HCT116 (cell line): ENCODE measurements at regions not wholly inside any gene's neighbourhood (a gene's known extent, or its start where the extent isn't known, plus 50 kb on each side); places are given as distances from the start of the nearest gene placed in this dataset.

Experiments
- ATAC-seq: fragments of 200-7000 bp; cut with Tn5 transposase; 2 replicates; pipeline ENCODE4 v1.9.1; 2020; ENCODE audit warnings: mild to moderate bottlenecking, moderate library complexity
- BruUV-seq: library from RNA; stranded (reverse); fragments of 400-500 nt; replicated peaks from 2 replicates; lab custom pipeline; 2021; lab: Mats Ljungman, UMichigan
- CTCF ChIA-PET: fragments of 300-600 bp; sonication (Branson Sonifier 250); formaldehyde crosslinking; loops from one replicate; lab custom pipeline; 2021; ENCODE audit warnings: antibody characterized with exemption; lab: Charles Lee
- POLR2A ChIA-PET: fragments of 300-600, 350-600 bp; sonication (Branson Sonifier 250); formaldehyde crosslinking; loops from one replicate; lab custom pipeline; 2021; ENCODE audit warnings: antibody characterized with exemption; lab: Charles Lee
- RAD21 ChIA-PET, 2 experiments: fragments of 300-600 bp; sonication (Branson Sonifier 250); formaldehyde crosslinking; loops; one replicate each; lab custom pipeline; 2023; ENCODE audit warnings: low total read pairs in 2 of 2; ENCODE audit not compliant: uncharacterized antibody in 2 of 2, unreplicated experiment in 2 of 2, low non-redundant PET in 1 of 2; lab: Charles Lee
- DNase-seq: peaks from one replicate; pipeline ENCODE4 v3.0.0-alpha.2; 2010; ENCODE audit warnings: low read depth, low spot score
- H2AFZ ChIP-seq: fragments of 200-600 bp; shearing (Covaris generic), sonication (generic); 2 replicates; pipeline ENCODE4 v1.6.1; 2017; ENCODE audit warnings: low read depth, mixed run types, mixed read lengths, antibody characterized with exemption, low read length; ENCODE audit not compliant: poor library complexity, severe bottlenecking
- H3K27ac ChIP-seq: 2 replicates; pipeline ENCODE4 v1.5.1; 2012; ENCODE audit warnings: low read depth, low read length
- H3K27me3 ChIP-seq: fragments of 200-600 bp; sonication (generic); 2 replicates; pipeline ENCODE4 v1.6.1; 2016; ENCODE audit warnings: mixed run types, low read length, mixed read lengths; ENCODE audit not compliant: insufficient read depth
- H3K36me3 ChIP-seq, 2 experiments: fragments of 200-500 bp in 1 of 2; fragments of 200-600 bp in 1 of 2; sonication (Bioruptor generic) in 1 of 2; sonication (generic) in 1 of 2; 2 replicates each; pipeline versions ENCODE4 v1.5.1 to v1.6.1; 2014 to 2016; ENCODE audit warnings: low read length in 2 of 2, inconsistent platforms in 1 of 2, mixed read lengths in 1 of 2, mixed run types in 1 of 2; ENCODE audit not compliant: insufficient read depth in 2 of 2, control insufficient read depth in 1 of 2
- H3K4me1 ChIP-seq, 2 experiments: fragments of 200-600 bp in 1 of 2; sonication (generic) in 1 of 2; 2 replicates each; pipeline versions ENCODE4 v1.5.1 to v1.6.1; 2012 to 2017; ENCODE audit warnings: low read length in 2 of 2, inconsistent platforms in 1 of 2, mild to moderate bottlenecking in 1 of 2, mixed read lengths in 1 of 2, mixed run types in 1 of 2, moderate library complexity in 1 of 2; ENCODE audit not compliant: insufficient read depth in 2 of 2, control insufficient read depth in 1 of 2
- H3K4me2 ChIP-seq: fragments of 200-600 bp; sonication (generic); 2 replicates; pipeline ENCODE4 v1.6.1; 2017; ENCODE audit warnings: mixed run types, low read length, mixed read lengths
- H3K4me3 ChIP-seq, 2 experiments: fragments of 200-600 bp in 1 of 2; sonication (generic) in 1 of 2; replicated peaks in 1 of 2; 2 replicates each; pipeline ENCODE4 v1.5.1; 2011 to 2016; ENCODE audit warnings: low read length in 2 of 2, control low read depth in 1 of 2, low read depth in 1 of 2, mild to moderate bottlenecking in 1 of 2, mixed read lengths in 1 of 2, mixed run types in 1 of 2
- H3K79me2 ChIP-seq: fragments of 200-600 bp; sonication (generic); 2 replicates; pipeline ENCODE4 v1.6.1; 2017; ENCODE audit warnings: mild to moderate bottlenecking, mixed run types, low read length, moderate library complexity, mixed read lengths; ENCODE audit not compliant: insufficient read depth
- H3K9ac ChIP-seq: fragments of 200-600 bp; sonication (generic); 2 replicates; pipeline ENCODE4 v1.6.1; 2016; ENCODE audit warnings: low read length, mixed read lengths
- H3K9me2 ChIP-seq: fragments of 200-600 bp; sonication (generic), shearing (Covaris generic); 2 replicates; pipeline ENCODE4 v1.6.1; 2017; ENCODE audit warnings: mixed run types, mild to moderate bottlenecking, moderate library complexity; ENCODE audit not compliant: insufficient read depth
- H3K9me3 ChIP-seq, 2 experiments: fragments of 200-500 bp in 1 of 2; fragments of 200-600 bp in 1 of 2; sonication (Bioruptor generic) in 1 of 2; sonication (generic) in 1 of 2; 2 replicates each; pipeline ENCODE4 v1.6.1; 2014 to 2017; ENCODE audit warnings: low read length in 2 of 2, mixed read lengths in 2 of 2, inconsistent platforms in 1 of 2, low read depth in 1 of 2, mild to moderate bottlenecking in 1 of 2, mixed run types in 1 of 2, moderate library complexity in 1 of 2; ENCODE audit not compliant: control insufficient read depth in 1 of 2, insufficient read depth in 1 of 2
- H4K20me1 ChIP-seq: fragments of 200-600 bp; sonication (generic), shearing (Covaris generic); 2 replicates; pipeline ENCODE4 v1.6.1; 2017; ENCODE audit warnings: mixed run types, mild to moderate bottlenecking, moderate library complexity; ENCODE audit not compliant: insufficient read depth
- CBX3 ChIP-seq: IDR thresholded peaks from 2 replicates; pipeline ENCODE4 v1.6.1; 2012; ENCODE audit warnings: low read depth
- CEBPB ChIP-seq: IDR thresholded peaks from 2 replicates; pipeline ENCODE4 v1.6.1; 2012; ENCODE audit warnings: low read depth
- CTCF ChIP-seq, 3 experiments: fragments of 200-600 bp in 1 of 3; sonication (generic) in 1 of 3; IDR thresholded peaks in 2 of 3; conservative IDR thresholded peaks in 1 of 3; 2 replicates each; pipeline ENCODE4 v1.5.1; 2012 to 2017; ENCODE audit warnings: low read depth in 2 of 3, low read length in 2 of 3, antibody characterized with exemption in 1 of 3, borderline replicate concordance in 1 of 3, control low read depth in 1 of 3, mild to moderate bottlenecking in 1 of 3, mixed read lengths in 1 of 3, mixed run types in 1 of 3, moderate library complexity in 1 of 3; ENCODE audit not compliant: insufficient read depth in 1 of 3
- EGR1 ChIP-seq: IDR thresholded peaks from 2 replicates; pipeline ENCODE4 v1.6.1; 2012; ENCODE audit warnings: low read depth
- ELF1 ChIP-seq: IDR thresholded peaks from 2 replicates; pipeline ENCODE4 v1.6.1; 2012; ENCODE audit warnings: low read depth, borderline replicate concordance
- EZH2phosphoT487 ChIP-seq: fragments of 200-600 bp; IDR thresholded peaks from 2 replicates; pipeline ENCODE4 v1.6.1; 2018; ENCODE audit warnings: antibody characterized with exemption, borderline replicate concordance
- FOSL1 ChIP-seq: IDR thresholded peaks from 2 replicates; pipeline ENCODE4 v1.6.1; 2012; ENCODE audit warnings: low read depth
- MAX ChIP-seq: IDR thresholded peaks from 2 replicates; pipeline ENCODE4 v1.6.1; 2012
- POLR2A ChIP-seq: IDR thresholded peaks from 2 replicates; pipeline ENCODE4 v1.7.0; 2011; ENCODE audit warnings: borderline replicate concordance; ENCODE audit not compliant: insufficient read depth, insufficient read length; ENCODE audit errors: extremely low read depth
- POLR2AphosphoS5 ChIP-seq: IDR thresholded peaks from 2 replicates; pipeline ENCODE4 v1.6.1; 2011; ENCODE audit warnings: mild to moderate bottlenecking, low read depth, low read length, moderate library complexity
- RAD21 ChIP-seq: IDR thresholded peaks from 2 replicates; pipeline ENCODE4 v1.6.1; 2012; ENCODE audit warnings: low read depth, mild to moderate bottlenecking
- SIN3A ChIP-seq: IDR thresholded peaks from 2 replicates; pipeline ENCODE4 v1.6.1; 2012; ENCODE audit warnings: low read depth
- SP1 ChIP-seq: IDR thresholded peaks from 2 replicates; pipeline ENCODE4 v1.6.1; 2012; ENCODE audit warnings: low read depth
- TCF7L2 ChIP-seq: IDR thresholded peaks from 2 replicates; pipeline ENCODE4 v1.7.0; 2011; ENCODE audit warnings: borderline replicate concordance, inconsistent platforms; ENCODE audit not compliant: insufficient read depth, insufficient read length; ENCODE audit errors: extremely low read depth
- ZFX ChIP-seq: fragments of 450-650 bp; IDR thresholded peaks from 2 replicates; pipeline ENCODE4 v1.6.1; 2017
- intact Hi-C: fragments of 100-400 bp; cut with micrococcal nuclease; formaldehyde crosslinking; loops from 2 replicates; pipeline ENCODE4 v1.10.0; 2022
- TF ChIP-seq, protein P1 (sequence below): IDR thresholded peaks from 2 replicates; pipeline ENCODE4 v1.6.1; 2012

- no peak for TF ChIP-seq ELF1
- no peak for TF ChIP-seq SIN3A
- no peak for TF ChIP-seq ZFX
- no peak for TF ChIP-seq EZH2phosphoT487
- TF ChIP-seq RAD21: no peak
- TF ChIP-seq CEBPB: no peak
- TF ChIP-seq MAX: no peak
- no peak for TF ChIP-seq EGR1
- no peak for TF ChIP-seq CBX3
- TF ChIP-seq FOSL1: no peak
- Histone ChIP-seq H3K4me1 (no peaks in the 10 kb centered on the region), H3K9me2 (no peaks in the 10 kb centered on the region), H3K9ac (no peak overlapping the region), H2AFZ (no peak overlapping the region), H4K20me1 (no peaks in the 10 kb centered on the region), H3K79me2 (no peaks in the 10 kb centered on the region), H3K4me3 (no peak overlapping the region), H3K27me3 (peaks cover 53% of the 10 kb centered on the region), H3K27ac (no peak overlapping the region), H3K36me3 (no peaks in the 10 kb centered on the region), H3K9me3 (no peaks in the 10 kb centered on the region), H3K4me2 (no peak overlapping the region)
- ChIA-PET RAD21 (no interaction called here), CTCF (no interaction called here), POLR2A (no interaction called here)
- intact Hi-C loops: no loop called here
- DNase-seq: no peak
- no TSS peak for BruUV-seq
- ATAC-seq: no peak
Observed at GRCh38 chr6:159357211-159357915, 188.2 kb downstream of the FNDC1 start.

DNA sequence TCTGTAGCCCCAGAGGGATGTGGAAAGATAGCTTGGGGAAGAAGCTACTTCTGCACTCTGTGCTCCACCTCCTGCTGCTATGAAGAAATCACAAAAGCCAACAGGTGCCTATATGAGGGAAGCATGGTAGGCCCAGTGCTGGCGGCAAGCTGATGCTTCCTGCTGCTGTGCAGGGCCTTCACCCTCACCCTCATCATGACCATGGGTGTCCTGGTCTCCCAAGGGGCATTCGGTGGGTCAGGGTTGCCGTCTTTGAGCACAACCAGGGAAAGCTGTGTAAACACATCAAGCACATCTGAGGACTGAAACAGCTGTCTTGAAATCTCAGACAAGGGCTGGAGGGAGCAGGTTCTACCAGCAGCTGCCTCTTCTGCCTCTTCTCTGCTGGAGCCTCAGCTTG lies 184.0 kb downstream of the FNDC1 start:
- no peak overlapping the region for H3K27ac ChIP-seq
- no peak overlapping the region for H3K4me2 ChIP-seq
- H3K9ac ChIP-seq: no peak overlapping the region
- TF ChIP-seq CTCF (IDR thresholded peaks at IDR 0.05 in 2 of 3, conservative IDR thresholded peaks at IDR 0.05 in 1 of 3; ENCODE audit: borderline replicate concordance in 1 of 3, insufficient read depth in 1 of 3, low read depth in 2 of 3, low read length in 2 of 3): no peak
- TF ChIP-seq EZH2phosphoT487: no peak
- TF ChIP-seq POLR2A: no peak
- no peak for TF ChIP-seq EGR1
- TF ChIP-seq CBX3: no peak
- TF ChIP-seq RAD21: no peak
- no peak for TF ChIP-seq POLR2AphosphoS5
- no peak for TF ChIP-seq SP1
- no peak for TF ChIP-seq CEBPB
- TF ChIP-seq, protein P1, sequence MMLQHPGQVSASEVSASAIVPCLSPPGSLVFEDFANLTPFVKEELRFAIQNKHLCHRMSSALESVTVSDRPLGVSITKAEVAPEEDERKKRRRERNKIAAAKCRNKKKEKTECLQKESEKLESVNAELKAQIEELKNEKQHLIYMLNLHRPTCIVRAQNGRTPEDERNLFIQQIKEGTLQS: no peak
- TF ChIP-seq TCF7L2: no peak
- no peak for TF ChIP-seq ZFX
- ATAC-seq: no peak
- no peaks in the 10 kb centered on the region for H3K4me1 ChIP-seq
- CTCF ChIA-PET: no interaction called here
- no peaks in the 10 kb centered on the region for H3K9me3 ChIP-seq
- BruUV-seq: no TSS peak
- no peak overlapping the region for H3K4me3 ChIP-seq
- POLR2A ChIA-PET: no interaction called here
- H4K20me1 ChIP-seq: no peaks in the 10 kb centered on the region
- RAD21 ChIA-PET: no interaction called here
- intact Hi-C loops: no loop called here
- DNase-seq: no peak
- H2AFZ ChIP-seq: no peak overlapping the region
- H3K9me2 ChIP-seq: no peaks in the 10 kb centered on the region
- peaks cover 52% of the 10 kb centered on the region for H3K27me3 ChIP-seq
- no peaks in the 10 kb centered on the region for H3K36me3 ChIP-seq
- no peaks in the 10 kb centered on the region for H3K79me2 ChIP-seq
